ENCODE measurements at regions not wholly inside any gene's neighbourhood (a gene's known extent, or its start where the extent isn't known, plus 50 kb on each side); places are given as distances from the start of the nearest gene placed in this dataset.

GRCh38 chr15:79601405-79602086 lies 169.4 kb downstream of the MINAR1 start:
- Histone ChIP-seq H3K4me3 (no peak overlapping the region), H3K36me3 (no peaks in the 10 kb centered on the region), H3K27me3 (replicated peaks; ENCODE audit: insufficient read depth) (no peaks in the 10 kb centered on the region), H3K9me3 (no peaks in the 10 kb centered on the region), H3K4me1 (ENCODE audit: control insufficient read depth in 1 of 2, low read depth in 2 of 2) (no peaks in the 10 kb centered on the region), H3K27ac (no peak overlapping the region)
- DNase-seq (ENCODE audit: low spot score): no peak
- no peak for TF ChIP-seq CTCF (IDR thresholded peaks at IDR 0.05)
- ATAC-seq (ENCODE audit: insufficient number of reproducible peaks, low FRiP score, low read depth): no peak

GRCh38 chr15:79602180-79602579 lies 170.0 kb downstream of the MINAR1 start:
- no peaks in the 10 kb centered on the region for H3K27me3 ChIP-seq (replicated peaks; ENCODE audit: insufficient read depth)
- TF ChIP-seq CTCF (IDR thresholded peaks at IDR 0.05): no peak
- no peaks in the 10 kb centered on the region for H3K4me1 ChIP-seq (ENCODE audit: control insufficient read depth in 1 of 2, low read depth in 2 of 2)
- no peaks in the 10 kb centered on the region for H3K36me3 ChIP-seq
- no peak for ATAC-seq (ENCODE audit: insufficient number of reproducible peaks, low FRiP score, low read depth)
- H3K9me3 ChIP-seq: no peaks in the 10 kb centered on the region
- DNase-seq (ENCODE audit: low spot score): no peak
- H3K4me3 ChIP-seq: no peak overlapping the region
- H3K27ac ChIP-seq: no peak overlapping the region

- H3K4me3 ChIP-seq: no peak overlapping the region
- TF ChIP-seq CTCF (IDR thresholded peaks at IDR 0.05): no peak
- H3K9me3 ChIP-seq: no peaks in the 10 kb centered on the region
- no peaks in the 10 kb centered on the region for H3K36me3 ChIP-seq
- no peak overlapping the region for H3K27ac ChIP-seq
- H3K4me1 ChIP-seq (ENCODE audit: control insufficient read depth in 1 of 2, low read depth in 2 of 2): no peaks in the 10 kb centered on the region
- no peak for ATAC-seq (ENCODE audit: insufficient number of reproducible peaks, low FRiP score, low read depth)
- DNase-seq (ENCODE audit: low spot score): no peak
- H3K27me3 ChIP-seq (replicated peaks; ENCODE audit: insufficient read depth): no peaks in the 10 kb centered on the region
Measured at GRCh38 chr15:79602731-79603130, 170.6 kb downstream of the MINAR1 start.

GRCh38 chr15:79606831-79607355 lies 174.8 kb downstream of the MINAR1 start:
- H3K27me3 ChIP-seq (replicated peaks; ENCODE audit: insufficient read depth): no peaks in the 10 kb centered on the region
- no peaks in the 10 kb centered on the region for H3K4me1 ChIP-seq (ENCODE audit: control insufficient read depth in 1 of 2, low read depth in 2 of 2)
- no peak for TF ChIP-seq CTCF (IDR thresholded peaks at IDR 0.05)
- DNase-seq (ENCODE audit: low spot score) (no peak), ATAC-seq (ENCODE audit: insufficient number of reproducible peaks, low FRiP score, low read depth) (no peak)
- no peaks in the 10 kb centered on the region for H3K36me3 ChIP-seq
- no peaks in the 10 kb centered on the region for H3K9me3 ChIP-seq
- no peak overlapping the region for H3K27ac ChIP-seq
- no peak overlapping the region for H3K4me3 ChIP-seq

- no peak overlapping the region for H3K4me3 ChIP-seq
- no peak for TF ChIP-seq CTCF (IDR thresholded peaks at IDR 0.05)
- H3K4me1 ChIP-seq (ENCODE audit: control insufficient read depth in 1 of 2, low read depth in 2 of 2): no peaks in the 10 kb centered on the region
- no peak overlapping the region for H3K27ac ChIP-seq
- DNase-seq (ENCODE audit: low spot score): no peak
- ATAC-seq (ENCODE audit: insufficient number of reproducible peaks, low FRiP score, low read depth): no peak
- H3K36me3 ChIP-seq: no peaks in the 10 kb centered on the region
- H3K27me3 ChIP-seq (replicated peaks; ENCODE audit: insufficient read depth): no peaks in the 10 kb centered on the region
- no peaks in the 10 kb centered on the region for H3K9me3 ChIP-seq
Measured at GRCh38 chr15:79608066-79608864, 176.1 kb downstream of the MINAR1 start.
